Liver (tissue), 8 donors: ENCODE measurements at regions not wholly inside any gene's neighbourhood (a gene's known extent, or its start where the extent isn't known, plus 50 kb on each side); places are given as distances from the start of the nearest gene placed in this dataset.

ENCODE experiments used
- DNase-seq: peaks from one replicate; pipeline ENCODE4 v3.0.0-alpha.2; 2017; ENCODE audit warnings: low spot score
- H3K27ac ChIP-seq, 2 donors: one replicate each; pipeline ENCODE4 v1.7.0; 2013; ENCODE audit warnings: inconsistent platforms in 2 of 2, low read length in 2 of 2, control low read depth in 1 of 2, low read depth in 1 of 2, mild to moderate bottlenecking in 1 of 2
- H3K27me3 ChIP-seq, 4 donors: one replicate each; pipeline versions ENCODE4 v1.6.1 to v1.7.0; 2013; ENCODE audit warnings: low read length in 3 of 4, inconsistent platforms in 1 of 4, mild to moderate bottlenecking in 1 of 4, moderate library complexity in 1 of 4; ENCODE audit not compliant: control insufficient read depth in 4 of 4, insufficient read depth in 4 of 4
- H3K36me3 ChIP-seq, 4 donors: one replicate each; pipeline versions ENCODE4 v1.6.1 to v1.7.0; 2013; ENCODE audit warnings: low read length in 3 of 4, mild to moderate bottlenecking in 3 of 4, low read depth in 1 of 4, moderate library complexity in 1 of 4; ENCODE audit not compliant: control insufficient read depth in 4 of 4, insufficient read depth in 3 of 4
- H3K4me1 ChIP-seq, 4 donors: one replicate each; pipeline versions ENCODE4 v1.6.1 to v1.7.0; 2013; ENCODE audit warnings: low read length in 3 of 4, mild to moderate bottlenecking in 3 of 4, moderate library complexity in 1 of 4; ENCODE audit not compliant: control insufficient read depth in 4 of 4, insufficient read depth in 4 of 4
- H3K4me3 ChIP-seq, 3 donors: one replicate each; pipeline versions ENCODE4 v1.6.1 to v1.7.0; 2013; ENCODE audit warnings: low read length in 3 of 3, control low read depth in 1 of 3, low read depth in 1 of 3, mild to moderate bottlenecking in 1 of 3
- H3K9ac ChIP-seq, 2 donors: one replicate each; pipeline ENCODE4 v1.7.0; 2013; ENCODE audit warnings: low read length in 2 of 2, mild to moderate bottlenecking in 2 of 2, moderate library complexity in 2 of 2, control low read depth in 1 of 2, low read depth in 1 of 2
- H3K9me3 ChIP-seq, 4 donors: one replicate each; pipeline versions ENCODE4 v1.6.1 to v1.7.0; 2013; ENCODE audit warnings: low read length in 3 of 4; ENCODE audit not compliant: control insufficient read depth in 4 of 4
- CTCF ChIP-seq: fragments of 150-350 bp; IDR thresholded peaks from 2 replicates; pipeline ENCODE4 v1.5.1; 2017; ENCODE audit warnings: improper control_type of control experiment, low read depth, low read length; ENCODE audit not compliant: missing input control
- EGR1 ChIP-seq, 2 donors: IDR thresholded peaks; 2 replicates each; pipeline ENCODE4 v1.6.1; 2016 to 2018; ENCODE audit warnings: antibody characterized with exemption in 2 of 2, low read depth in 2 of 2
- FOXA2 ChIP-seq: IDR thresholded peaks from 2 replicates; pipeline ENCODE4 v1.6.1; 2016; ENCODE audit warnings: antibody characterized with exemption
- GABPA ChIP-seq, 2 donors: IDR thresholded peaks in 1 of 2; conservative IDR thresholded peaks in 1 of 2; 2 replicates each; pipeline ENCODE4 v1.6.1; 2016; ENCODE audit warnings: antibody characterized with exemption in 2 of 2, mild to moderate bottlenecking in 1 of 2, moderate library complexity in 1 of 2
- HNF4A ChIP-seq, 2 donors: conservative IDR thresholded peaks; 2 replicates each; pipeline ENCODE4 v1.6.1; 2016; ENCODE audit warnings: antibody characterized with exemption in 2 of 2, mild to moderate bottlenecking in 2 of 2
- HNF4G ChIP-seq: IDR thresholded peaks from 2 replicates; pipeline ENCODE4 v1.6.1; 2016; ENCODE audit warnings: antibody characterized with exemption
- JUND ChIP-seq, 2 donors: IDR thresholded peaks; 2 replicates each; pipeline ENCODE4 v1.6.1; 2016; ENCODE audit warnings: antibody characterized with exemption in 2 of 2
- NR2F2 ChIP-seq: IDR thresholded peaks from 2 replicates; pipeline ENCODE4 v1.6.1; 2016; ENCODE audit warnings: antibody characterized with exemption
- RAD21 ChIP-seq, 2 donors: IDR thresholded peaks; 2 replicates each; pipeline ENCODE4 v1.6.1; 2016; ENCODE audit warnings: antibody characterized with exemption in 2 of 2, mild to moderate bottlenecking in 2 of 2
- SP1 ChIP-seq: IDR thresholded peaks from 2 replicates; pipeline ENCODE4 v1.6.1; 2018; ENCODE audit warnings: antibody characterized with exemption, mild to moderate bottlenecking
- TAF1 ChIP-seq: conservative IDR thresholded peaks from 2 replicates; pipeline ENCODE4 v1.6.1; 2016; ENCODE audit warnings: antibody characterized with exemption, mild to moderate bottlenecking
- WGBS: extraction: QIAGEN DNeasy Blood & Tissue Kit; methylation state at CpG from one replicate; pipeline ENCODE4 v1.1.7; 2013; 5-methylcytosine and 5-hydroxymethylcytosine counted together
- TF ChIP-seq, protein P1 (sequence below): IDR thresholded peaks from 2 replicates; pipeline ENCODE4 v1.6.1; 2016; ENCODE audit warnings: antibody characterized with exemption
- TF ChIP-seq, protein P2 (sequence below): IDR thresholded peaks from 2 replicates; pipeline ENCODE4 v1.6.1; 2016; ENCODE audit warnings: antibody characterized with exemption
- TF ChIP-seq, protein P3 (sequence below): IDR thresholded peaks from 2 replicates; pipeline ENCODE4 v1.6.1; 2016; ENCODE audit warnings: antibody characterized with exemption
- donor health status: healthy.
- donor health status: healthy.
- donor health status: healthy.
- donor health status: healthy.
- donor health status: healthy.

GRCh38 chr2:121038431-121038830 is 246.6 kb downstream of the TFCP2L1 start (continued):
- TF ChIP-seq HNF4A (conservative IDR thresholded peaks at IDR 0.05) (no peak), TAF1 (no peak), SP1 (no peak), EGR1 (IDR thresholded peaks at IDR 0.05; ENCODE audit: low read depth in 2 of 2) (no peak)
- TF ChIP-seq, protein P1, sequence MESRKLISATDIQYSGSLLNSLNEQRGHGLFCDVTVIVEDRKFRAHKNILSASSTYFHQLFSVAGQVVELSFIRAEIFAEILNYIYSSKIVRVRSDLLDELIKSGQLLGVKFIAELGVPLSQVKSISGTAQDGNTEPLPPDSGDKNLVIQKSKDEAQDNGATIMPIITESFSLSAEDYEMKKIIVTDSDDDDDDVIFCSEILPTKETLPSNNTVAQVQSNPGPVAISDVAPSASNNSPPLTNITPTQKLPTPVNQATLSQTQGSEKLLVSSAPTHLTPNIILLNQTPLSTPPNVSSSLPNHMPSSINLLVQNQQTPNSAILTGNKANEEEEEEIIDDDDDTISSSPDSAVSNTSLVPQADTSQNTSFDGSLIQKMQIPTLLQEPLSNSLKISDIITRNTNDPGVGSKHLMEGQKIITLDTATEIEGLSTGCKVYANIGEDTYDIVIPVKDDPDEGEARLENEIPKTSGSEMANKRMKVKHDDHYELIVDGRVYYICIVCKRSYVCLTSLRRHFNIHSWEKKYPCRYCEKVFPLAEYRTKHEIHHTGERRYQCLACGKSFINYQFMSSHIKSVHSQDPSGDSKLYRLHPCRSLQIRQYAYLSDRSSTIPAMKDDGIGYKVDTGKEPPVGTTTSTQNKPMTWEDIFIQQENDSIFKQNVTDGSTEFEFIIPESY: no peak

GRCh38 chr2:121038891-121039616 is 245.9 kb downstream of the TFCP2L1 start:
- no peak overlapping the region for H3K9ac ChIP-seq
- peaks cover 0 to 3% (median 1%) of the 10 kb centered on the region in 4 donors for H3K27me3 ChIP-seq
- H3K9me3 ChIP-seq: peaks cover 0 to 3% (median 0%) of the 10 kb centered on the region in 4 donors
- H3K36me3 ChIP-seq: no peaks in the 10 kb centered on the region
- H3K27ac ChIP-seq: no peak overlapping the region
- no peak for DNase-seq
- H3K4me3 ChIP-seq: no peak overlapping the region
- H3K4me1 ChIP-seq: no peaks in the 10 kb centered on the region
- TF ChIP-seq CTCF (no peak), GABPA (IDR thresholded peaks at IDR 0.05 in 1 of 2, conservative IDR thresholded peaks at IDR 0.05 in 1 of 2) (no peak), SP1 (no peak), EGR1 (IDR thresholded peaks at IDR 0.05; ENCODE audit: low read depth in 2 of 2) (no peak), NR2F2 (no peak)
- TF ChIP-seq, protein P2, sequence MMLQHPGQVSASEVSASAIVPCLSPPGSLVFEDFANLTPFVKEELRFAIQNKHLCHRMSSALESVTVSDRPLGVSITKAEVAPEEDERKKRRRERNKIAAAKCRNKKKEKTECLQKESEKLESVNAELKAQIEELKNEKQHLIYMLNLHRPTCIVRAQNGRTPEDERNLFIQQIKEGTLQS: no peak
- 65% methylated on average over 8 of the region's 8 CpGs for whole genome bisulfite sequencing

- Histone ChIP-seq H3K9ac (no peak overlapping the region), H3K4me3 (no peak overlapping the region), H3K9me3 (peaks cover 0 to 3% (median 0%) of the 10 kb centered on the region in 4 donors), H3K27me3 (no peaks in the 10 kb centered on the region), H3K36me3 (no peaks in the 10 kb centered on the region), H3K4me1 (no peaks in the 10 kb centered on the region), H3K27ac (no peak overlapping the region)
- DNase-seq: no peak
- TF ChIP-seq, protein P2: no peak
- TF ChIP-seq TAF1 (no peak), HNF4G (no peak), RAD21 (IDR thresholded peaks at IDR 0.05) (no peak), JUND (IDR thresholded peaks at IDR 0.05) (no peak), CTCF (no peak), NR2F2 (no peak), EGR1 (IDR thresholded peaks at IDR 0.05; ENCODE audit: low read depth in 2 of 2) (no peak), HNF4A (conservative IDR thresholded peaks at IDR 0.05) (no peak), GABPA (IDR thresholded peaks at IDR 0.05 in 1 of 2, conservative IDR thresholded peaks at IDR 0.05 in 1 of 2) (no peak), FOXA2 (no peak)
- TF ChIP-seq, protein P1: no peak
- TF ChIP-seq, protein P3, sequence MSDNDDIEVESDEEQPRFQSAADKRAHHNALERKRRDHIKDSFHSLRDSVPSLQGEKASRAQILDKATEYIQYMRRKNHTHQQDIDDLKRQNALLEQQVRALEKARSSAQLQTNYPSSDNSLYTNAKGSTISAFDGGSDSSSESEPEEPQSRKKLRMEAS: no peak
- WGBS: 54% methylated on average over 3 of the region's 3 CpGs
Observed at GRCh38 chr2:121039679-121040078, 245.3 kb downstream of the TFCP2L1 start.
